Eye (tissue), 1 donor: ENCODE measurements at regions not wholly inside any gene's neighbourhood (a gene's known extent, or its start where the extent isn't known, plus 50 kb on each side); places are given as distances from the start of the nearest gene placed in this dataset.
"Not testable (repeated sequence)": the region's sequence is repeated elsewhere in the genome, so short reads cannot be mapped to it uniquely, and the experiment has no call there.

Source experiments
- DNase-seq: peaks from one replicate; pipeline ENCODE4 v3.0.0-alpha.2; 2015

- not testable (repeated sequence) for DNase-seq
Observed at GRCh38 chr1:83455753-83456152, 543.2 kb downstream of the TTLL7 start.

DNA sequence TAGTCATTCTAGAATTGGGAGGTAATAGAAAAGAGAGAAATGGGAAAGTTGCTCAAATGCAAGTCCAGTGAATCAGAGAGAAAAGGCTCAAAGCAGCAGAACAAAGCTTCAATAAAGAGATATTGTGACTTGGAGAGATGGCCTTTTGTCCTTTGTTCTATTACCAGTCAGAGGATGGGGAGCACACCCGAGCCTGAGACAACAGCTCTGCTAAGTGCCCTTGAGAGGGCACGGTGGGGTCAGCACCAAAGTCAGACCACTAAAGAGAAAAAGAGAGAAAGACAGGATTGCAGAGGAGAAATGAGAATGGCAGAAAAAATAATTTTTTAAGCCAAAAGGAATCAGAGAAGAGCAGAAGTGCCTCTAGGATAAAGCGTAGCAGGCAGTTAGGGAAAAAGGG lies 553.1 kb downstream of the TTLL7 start:
- DNase-seq: not testable (repeated sequence)

DNA sequence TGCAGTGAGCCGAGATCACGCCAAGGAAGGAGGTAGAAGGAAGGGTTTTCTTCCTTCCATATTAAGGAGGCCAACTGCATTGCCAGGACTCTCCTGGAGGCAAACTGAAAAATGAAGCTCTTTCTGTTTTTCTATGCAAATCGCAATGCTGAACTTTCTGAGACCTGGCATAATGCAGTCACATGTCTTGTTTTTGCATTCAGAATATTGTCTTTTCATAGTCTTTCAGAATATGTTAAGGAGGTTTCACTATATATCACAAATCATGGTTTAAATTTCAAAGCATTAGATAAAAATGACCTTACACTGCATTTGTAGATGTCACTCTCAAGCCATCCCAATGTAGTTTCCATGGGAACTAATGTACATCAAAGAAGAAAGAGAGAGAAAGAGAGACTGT lies 556.5 kb downstream of the TTLL7 start:
- not testable (repeated sequence) for DNase-seq

DNA sequence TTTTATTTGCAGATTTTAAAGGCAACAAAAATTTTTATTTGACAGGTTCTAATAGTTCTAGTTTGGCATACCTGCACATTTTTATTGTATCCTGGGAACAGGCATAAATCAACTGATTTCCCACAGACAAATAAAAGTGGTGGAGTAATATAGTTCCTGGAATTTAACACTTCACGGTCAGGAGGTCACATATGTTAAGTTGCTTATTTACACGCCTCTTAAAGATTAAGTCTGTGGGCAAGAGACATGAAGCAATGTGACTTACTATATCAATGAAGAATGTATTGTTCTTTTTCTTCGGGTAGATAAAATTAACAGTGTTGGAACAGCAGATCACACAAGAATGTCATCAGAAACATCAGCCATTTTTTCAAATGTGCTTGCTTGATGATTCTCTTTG lies 558.3 kb downstream of the TTLL7 start:
- DNase-seq: not testable (repeated sequence)

DNA sequence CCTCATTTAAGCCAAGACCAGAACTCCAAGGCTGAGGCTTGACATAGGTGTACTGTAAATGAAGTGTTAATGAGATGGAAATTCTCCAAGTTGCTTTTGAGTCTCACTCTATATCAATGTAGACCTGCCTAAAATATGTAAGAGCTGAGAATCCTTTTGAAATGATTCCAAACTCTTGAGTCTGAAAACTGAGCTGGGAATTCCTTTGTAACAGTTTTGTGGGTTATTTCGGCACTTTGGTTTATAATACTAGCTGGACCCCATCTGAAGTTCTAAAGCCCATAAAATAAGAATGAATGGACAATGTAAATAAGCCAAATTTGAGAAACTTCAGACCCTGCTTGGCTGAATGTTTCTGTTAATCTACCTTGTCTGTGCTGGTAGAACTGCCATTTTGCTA lies 558.9 kb downstream of the TTLL7 start:
- DNase-seq: not testable (repeated sequence)

DNA sequence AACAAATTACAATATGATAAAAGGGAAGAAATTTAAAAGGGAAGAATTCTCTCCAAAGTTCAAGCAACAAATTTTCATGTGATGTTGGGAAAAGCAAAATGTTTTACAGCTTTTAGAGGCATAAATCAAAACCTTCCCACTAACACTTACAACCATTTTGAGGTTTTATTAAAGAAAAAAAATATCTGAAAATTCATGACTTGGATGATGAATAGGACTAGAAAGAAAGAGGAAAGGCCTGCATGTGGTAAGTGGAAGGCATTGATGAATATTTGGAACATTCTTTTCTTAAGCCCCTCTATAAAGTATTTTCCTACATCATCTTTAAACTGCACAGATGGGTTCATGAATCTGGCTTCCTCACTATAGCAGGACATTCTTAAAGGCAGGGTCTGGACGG lies 560.6 kb downstream of the TTLL7 start:
- DNase-seq: not testable (repeated sequence)

DNA sequence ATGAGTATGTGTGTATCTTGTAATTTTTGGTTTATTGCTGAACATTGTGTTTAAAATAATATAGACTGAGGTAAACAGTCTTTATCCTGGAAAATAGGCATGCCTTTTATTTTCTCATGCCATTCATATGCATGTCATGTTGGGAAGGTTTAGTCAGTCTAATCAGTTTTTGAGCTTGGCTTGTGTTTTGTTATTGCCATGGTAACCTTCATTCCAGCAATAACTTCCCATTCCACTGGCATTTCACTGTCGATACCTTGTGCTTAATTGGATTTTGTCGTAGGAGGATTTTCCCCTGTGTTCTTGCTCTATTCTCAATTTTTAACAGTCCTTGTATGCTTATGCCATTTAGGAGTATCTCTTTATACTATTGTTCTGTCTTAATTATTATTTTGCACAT lies 563.6 kb downstream of the TTLL7 start:
- not testable (repeated sequence) for DNase-seq

DNA sequence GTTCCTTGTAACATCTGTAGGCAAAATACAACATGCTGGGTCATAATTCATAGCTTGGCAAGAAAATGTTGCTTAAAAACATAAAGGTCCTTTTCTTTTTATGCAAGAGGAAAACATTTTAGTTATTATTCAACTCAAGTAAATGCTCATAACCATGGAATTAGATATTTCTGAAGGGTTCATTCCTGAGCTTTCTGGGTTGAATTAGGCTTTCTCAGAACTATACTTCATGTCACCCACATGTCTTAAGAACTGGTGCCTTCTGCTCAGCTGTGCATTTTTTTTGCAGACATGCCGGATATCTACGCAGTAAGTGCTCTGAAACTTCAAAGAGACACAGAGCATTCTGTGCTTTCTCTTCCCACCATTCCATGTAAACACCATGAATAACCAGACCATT lies 571.4 kb downstream of the TTLL7 start:
- DNase-seq: not testable (repeated sequence)

DNA sequence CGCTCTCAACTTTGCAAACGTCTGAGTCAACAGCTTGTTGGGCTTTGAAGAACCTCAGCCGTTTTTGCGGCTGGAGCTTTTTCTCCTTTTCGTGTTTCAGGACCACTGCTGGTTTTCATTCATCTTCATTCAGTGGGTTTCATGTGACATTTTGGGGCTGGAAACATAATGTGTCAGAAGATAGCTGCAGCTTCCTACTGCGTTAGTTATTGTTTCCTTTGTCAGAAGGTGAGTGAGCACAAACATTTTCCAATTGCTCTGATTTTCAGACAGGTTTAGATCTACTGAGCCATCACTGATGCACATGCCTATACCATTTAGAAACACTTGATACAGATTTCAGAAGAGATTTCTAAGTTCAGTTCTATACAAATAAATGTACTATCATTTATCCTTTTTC lies 575.5 kb downstream of the TTLL7 start:
- DNase-seq: not testable (repeated sequence)

DNA sequence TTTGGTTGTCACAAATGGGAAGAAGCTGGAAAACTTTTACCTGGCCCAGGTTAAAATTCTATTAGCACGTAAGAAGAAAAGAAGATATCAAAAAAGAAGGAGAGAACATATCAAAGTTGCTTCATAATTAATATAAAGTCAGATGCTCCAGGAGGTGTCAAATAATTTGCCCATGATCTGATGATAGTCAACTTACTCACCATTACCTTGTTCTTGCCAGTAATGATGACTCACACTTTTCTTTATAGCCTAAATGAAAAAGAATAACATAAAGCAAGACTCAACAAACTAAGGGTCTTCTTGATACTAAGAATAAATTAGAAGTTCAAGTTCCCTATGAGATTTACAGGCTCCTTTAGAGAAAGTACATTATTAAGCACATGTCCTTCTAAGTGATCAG lies 580.4 kb downstream of the TTLL7 start:
- no peak for DNase-seq

DNA sequence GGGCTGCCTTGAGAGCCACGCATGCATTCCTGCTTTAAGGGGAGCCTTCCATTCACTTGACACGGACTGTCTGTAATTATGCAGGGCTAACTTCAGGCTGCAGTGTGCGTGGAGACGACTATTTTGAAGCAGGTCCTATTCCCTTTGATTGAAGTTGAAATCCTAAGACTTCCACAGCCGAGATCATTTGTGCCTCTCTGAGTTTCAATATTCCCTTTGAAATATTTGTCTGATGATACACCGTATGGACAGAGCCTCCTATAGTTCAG lies 585.2 kb downstream of the TTLL7 start:
- not testable (repeated sequence) for DNase-seq

- not testable (repeated sequence) for DNase-seq
Observed at GRCh38 chr1:83410746-83411413, 588.1 kb downstream of the TTLL7 start.

GRCh38 chr1:83406693-83407371 lies 592.1 kb downstream of the TTLL7 start:
- DNase-seq: not testable (repeated sequence)

- not testable (repeated sequence) for DNase-seq
Observed at GRCh38 chr1:83405789-83406188, 593.1 kb downstream of the TTLL7 start.

GRCh38 chr1:83403500-83403899 lies 595.4 kb downstream of the TTLL7 start:
- not testable (repeated sequence) for DNase-seq

GRCh38 chr1:83401146-83401545 lies 597.8 kb downstream of the TTLL7 start:
- DNase-seq: not testable (repeated sequence)

DNA sequence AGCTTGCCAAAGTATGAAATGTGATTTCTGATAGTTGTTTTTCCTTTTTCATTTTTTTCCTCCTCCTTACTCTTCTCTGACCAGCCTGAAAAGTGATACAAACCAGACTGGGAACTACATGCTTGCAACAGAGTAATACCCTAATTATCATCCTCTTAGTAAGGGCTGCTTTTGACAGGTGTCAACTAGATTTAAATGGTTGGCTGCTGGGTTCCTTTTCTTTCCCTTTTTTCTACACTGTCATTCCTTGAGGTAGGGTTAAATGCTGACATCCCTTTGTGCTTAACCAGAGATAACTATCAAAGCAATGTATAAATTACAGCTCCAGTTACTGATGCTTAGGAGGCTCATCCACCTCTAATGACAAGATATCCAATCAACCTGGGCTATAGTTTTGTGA lies 598.8 kb downstream of the TTLL7 start:
- DNase-seq: not testable (repeated sequence)

DNA sequence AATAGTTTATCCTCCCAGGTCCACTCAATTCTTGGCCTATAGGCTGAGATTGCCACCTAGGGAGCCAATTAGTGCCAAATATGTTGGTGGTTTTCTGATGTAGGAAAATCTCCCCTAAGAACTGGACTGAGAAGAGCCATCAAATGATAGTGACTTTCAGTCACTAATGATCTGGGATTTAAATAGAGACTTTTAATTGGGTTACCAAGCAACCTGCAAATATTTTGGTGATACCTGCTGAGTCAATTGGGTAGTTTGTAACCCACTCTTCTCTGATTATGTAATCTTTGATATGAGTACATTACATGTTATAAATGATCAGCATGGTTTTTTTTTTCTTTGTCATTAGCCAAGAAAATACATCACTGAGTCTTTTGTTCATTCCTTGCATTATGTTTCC lies 600.8 kb downstream of the TTLL7 start:
- DNase-seq: not testable (repeated sequence)

- DNase-seq: not testable (repeated sequence)
Observed at GRCh38 chr1:83395130-83395529, 603.8 kb downstream of the TTLL7 start.

DNA sequence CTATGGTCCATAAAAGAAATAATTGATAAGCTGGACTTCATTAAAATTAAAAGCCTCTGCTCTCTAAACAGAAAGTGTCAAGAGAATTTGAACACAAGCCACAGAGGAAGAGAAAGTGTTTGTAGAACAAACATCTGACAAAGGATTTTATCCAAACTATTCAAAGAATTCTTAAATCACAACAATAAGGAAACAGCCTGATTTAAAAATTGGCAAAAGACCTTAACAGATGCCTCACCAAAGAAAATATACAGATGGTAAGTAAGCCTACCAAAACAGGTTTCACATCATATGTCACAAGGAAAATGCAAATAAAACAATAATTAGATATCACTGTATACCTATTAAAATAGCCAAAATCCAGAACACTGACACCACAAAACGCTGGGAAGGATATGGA lies 612.0 kb downstream of the TTLL7 start:
- DNase-seq: not testable (repeated sequence)

- DNase-seq: not testable (repeated sequence)
Observed at GRCh38 chr1:83383107-83383506, 615.8 kb downstream of the TTLL7 start.

DNA sequence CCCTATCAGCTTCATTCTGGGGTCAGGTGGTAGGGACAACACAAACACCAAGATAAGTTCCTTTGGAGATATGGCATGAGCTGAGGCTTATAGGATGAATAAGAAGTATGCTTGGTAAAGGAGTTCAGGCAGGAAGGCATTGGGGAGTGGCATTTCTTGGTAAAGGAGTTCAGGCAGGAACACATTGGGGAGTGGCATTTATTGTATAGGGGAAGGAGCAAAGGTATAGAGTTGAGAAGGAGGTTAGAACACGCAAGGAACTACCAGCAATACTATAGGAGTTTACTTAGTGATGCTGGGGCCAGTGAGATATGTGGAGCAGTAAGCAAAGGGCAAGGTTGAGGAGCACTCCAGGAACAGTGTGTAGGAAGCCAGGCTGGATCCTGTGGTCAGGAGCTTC lies 625.9 kb downstream of the TTLL7 start:
- DNase-seq: not testable (repeated sequence)

DNA sequence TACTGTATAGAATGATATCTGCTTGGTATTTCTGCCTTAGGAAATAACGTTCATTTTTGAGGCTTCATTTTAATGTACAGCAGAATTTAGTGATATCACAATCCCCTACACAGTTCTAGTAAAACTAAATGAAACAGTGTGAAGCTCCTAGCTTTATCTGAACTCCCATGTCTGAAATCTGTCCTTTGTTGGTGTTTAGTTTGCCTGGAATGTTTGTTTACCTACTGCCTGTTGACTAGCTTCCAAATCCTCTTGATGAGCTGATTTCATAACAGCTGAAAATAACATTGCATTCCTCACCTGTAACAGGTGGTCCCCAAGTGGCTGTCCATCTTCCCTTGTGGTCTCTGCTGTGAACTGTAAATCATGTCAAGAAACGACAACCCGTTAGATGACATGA lies 629.1 kb downstream of the TTLL7 start:
- not testable (repeated sequence) for DNase-seq

GRCh38 chr1:83365320-83365719 lies 633.6 kb downstream of the TTLL7 start:
- DNase-seq: not testable (repeated sequence)

GRCh38 chr1:83345375-83345774 lies 653.6 kb downstream of the TTLL7 start:
- DNase-seq: not testable (repeated sequence)
